GM19023 (cell line): ENCODE measurements at regions not wholly inside any gene's neighbourhood (a gene's known extent, or its start where the extent isn't known, plus 50 kb on each side); places are given as distances from the start of the nearest gene placed in this dataset.
"Not testable (repeated sequence)": the region's sequence is repeated elsewhere in the genome, so short reads cannot be mapped to it uniquely, and the experiment has no call there.

Experiments used
- ATAC-seq: cut with Tn5 transposase; IDR thresholded peaks from one replicate; pipeline ENCODE4 v1.9.1; 2021; ENCODE audit warnings: mild to moderate bottlenecking, moderate library complexity; ENCODE audit not compliant: unreplicated experiment

DNA sequence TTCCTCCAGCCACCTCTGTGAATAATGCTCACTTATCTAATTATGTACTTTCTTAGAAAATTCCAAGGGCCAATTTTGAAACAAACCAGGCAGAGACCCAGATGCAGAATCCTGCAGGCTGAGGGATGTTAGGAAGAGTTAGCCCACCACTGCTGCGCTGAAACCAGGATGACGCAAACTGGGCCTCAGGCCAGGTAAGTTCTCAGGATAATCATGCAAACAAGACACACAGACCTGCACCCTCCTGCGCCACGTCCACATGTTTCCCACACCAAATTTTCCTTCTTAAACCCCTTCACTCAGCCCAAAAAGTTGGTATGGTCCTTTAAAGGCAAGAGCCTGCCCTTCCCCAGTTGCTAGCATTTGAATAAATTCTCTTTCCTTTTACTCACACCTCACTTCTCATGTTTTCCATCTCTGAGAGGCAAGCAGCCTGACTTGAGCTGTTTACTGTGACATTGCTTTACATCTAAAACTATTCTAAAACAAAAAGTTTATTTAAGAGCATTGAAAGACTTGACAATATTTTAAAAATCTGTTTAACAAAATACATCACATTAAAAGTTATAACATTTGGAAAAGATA is 887.1 kb downstream of the LRRIQ3 start:
- no peak for ATAC-seq

DNA sequence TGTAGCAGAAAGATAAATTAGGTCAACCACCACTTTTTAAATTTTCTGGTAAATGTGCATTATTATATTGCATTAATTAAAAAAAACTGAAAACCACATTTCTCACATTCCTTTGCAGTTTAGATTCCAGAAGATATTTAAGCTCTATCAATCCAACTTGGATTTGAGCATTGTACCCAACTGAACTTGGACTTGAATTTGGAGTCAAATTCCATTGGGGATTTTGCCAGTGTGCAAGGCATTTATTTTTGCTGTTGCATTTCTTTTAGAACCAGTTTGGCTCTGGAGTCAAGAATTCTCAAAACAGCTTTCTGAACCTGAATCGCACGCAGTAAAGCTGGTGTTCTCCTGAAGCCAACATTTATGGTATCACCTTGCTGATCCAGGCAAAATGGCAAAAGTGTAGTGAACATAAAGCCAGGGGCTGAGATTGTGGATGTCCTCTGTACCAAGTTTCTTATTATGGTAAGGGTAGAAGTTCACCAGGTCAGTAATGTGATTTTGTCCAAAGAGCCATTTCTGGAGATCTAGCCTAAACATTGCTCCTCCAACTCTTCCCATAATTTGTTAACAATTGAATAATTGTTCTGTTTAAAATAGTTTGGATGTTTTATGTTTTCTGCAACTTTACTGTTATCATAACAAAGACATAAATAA is 890.9 kb downstream of the LRRIQ3 start:
- ATAC-seq, result no peak

DNA sequence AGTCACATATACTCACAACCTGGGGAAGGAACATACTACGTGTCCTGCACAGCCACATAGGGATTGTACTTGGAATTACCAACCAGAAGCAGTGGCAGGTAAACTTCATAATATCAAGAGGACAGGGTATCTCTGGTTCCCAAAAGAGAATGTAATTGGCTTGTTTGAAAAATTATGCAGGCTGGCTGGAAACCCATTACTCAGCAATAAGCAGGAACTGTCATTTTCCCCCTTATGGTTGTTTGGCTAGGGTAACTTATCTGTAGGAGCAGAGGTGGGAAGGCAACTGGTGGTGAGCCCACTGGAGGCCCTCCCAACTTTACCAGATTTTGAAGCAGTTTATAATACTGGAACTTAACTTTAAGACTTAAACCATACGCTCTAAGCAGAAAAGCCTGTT is 924.1 kb downstream of the LRRIQ3 start:
- ATAC-seq, result no peak

DNA sequence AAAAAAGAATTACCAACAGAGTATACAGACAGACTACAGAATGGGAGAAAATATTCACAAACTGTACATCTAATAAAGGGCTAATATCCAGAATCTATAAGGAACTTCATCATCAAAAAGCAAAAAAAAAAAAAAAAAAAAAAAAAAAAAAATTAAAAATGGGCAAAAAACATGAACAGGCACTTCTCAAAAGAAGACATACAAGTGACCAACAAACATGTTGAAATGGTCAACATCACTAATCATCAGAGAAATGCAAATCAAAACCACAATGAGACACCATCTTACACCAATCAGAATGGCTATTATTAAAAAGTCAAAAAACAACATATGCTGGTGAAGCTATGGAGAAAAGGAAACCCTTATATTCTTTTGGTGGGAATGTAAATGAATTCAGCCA is 952.8 kb downstream of the LRRIQ3 start:
- not testable (repeated sequence) for ATAC-seq

DNA sequence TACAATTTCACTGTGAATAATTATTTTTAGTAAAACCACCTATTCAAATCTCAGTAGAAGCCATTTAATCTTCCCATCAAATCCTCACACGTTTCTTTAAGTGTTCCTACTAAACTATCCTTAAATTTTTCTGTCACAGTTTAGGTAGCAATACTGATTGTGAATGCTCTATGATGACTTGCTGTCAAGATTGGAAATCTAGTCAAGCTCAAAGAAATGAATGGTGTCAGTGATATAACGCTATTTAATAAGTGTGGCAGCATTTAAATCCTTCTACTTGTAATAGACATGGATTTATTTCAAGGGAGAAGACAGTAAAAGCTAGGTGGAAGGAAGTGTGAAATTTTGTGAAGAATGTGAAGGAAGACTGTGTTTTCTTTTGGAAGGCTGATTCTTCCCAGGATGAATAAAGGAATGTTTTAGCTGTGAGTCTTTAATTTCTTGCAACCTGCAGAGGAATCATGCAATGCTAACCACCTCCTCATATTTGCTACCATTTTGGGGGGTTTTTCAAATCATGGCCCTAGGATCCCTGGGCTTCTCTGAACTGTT is 936.7 kb upstream of the NEGR1 start:
- no peak for ATAC-seq

DNA sequence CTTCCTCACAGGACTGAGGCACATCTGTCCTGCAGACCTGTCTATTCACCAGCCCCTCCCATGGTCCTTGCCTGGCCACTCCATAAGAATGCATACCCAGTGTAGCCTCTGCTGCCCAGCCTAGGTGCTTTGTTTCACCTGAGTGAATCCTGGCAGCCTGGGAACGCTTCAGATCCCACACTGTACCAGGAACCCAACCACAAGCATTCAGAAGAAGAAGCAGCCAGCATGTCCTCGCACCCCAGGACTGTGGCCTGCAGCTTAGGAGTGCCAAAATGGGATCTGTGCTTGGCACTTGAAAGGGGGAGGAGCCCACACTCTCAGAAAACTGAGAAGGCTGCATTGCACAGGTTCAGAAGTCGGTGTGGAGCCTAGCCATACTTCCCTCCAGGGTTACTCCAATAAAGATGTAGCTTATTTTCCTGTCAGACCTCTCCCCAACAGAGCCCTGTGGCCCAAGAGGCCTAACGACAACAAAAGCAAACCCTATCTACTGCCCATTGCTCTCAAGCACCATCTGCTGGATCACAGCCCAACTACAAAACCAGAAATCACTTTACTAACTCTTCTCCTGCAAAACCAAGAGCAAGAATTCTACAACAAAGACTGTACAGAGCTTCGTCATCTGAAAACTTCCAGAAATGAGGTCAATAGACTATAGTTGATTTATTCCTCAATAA is 923.1 kb upstream of the NEGR1 start:
- no peak for ATAC-seq

DNA sequence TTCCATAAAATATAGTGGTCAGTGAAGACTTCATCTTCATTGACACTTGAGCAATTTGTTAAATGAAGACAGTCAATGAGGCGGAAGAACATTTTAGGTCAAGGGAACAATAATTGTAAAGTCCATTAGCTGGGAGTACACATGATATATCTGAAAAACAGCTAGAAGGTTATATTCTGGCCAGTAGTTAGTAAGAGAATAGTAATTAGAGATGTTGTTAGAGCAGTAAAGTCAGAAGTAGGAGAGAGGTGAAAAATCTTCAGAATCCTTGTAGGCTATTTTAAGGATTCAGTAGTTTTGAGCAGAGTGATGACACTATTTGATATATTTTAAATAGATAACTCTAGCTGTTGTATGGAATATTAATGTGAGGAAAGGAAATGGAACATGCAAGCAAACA is 915.6 kb upstream of the NEGR1 start:
- no peak for ATAC-seq

DNA sequence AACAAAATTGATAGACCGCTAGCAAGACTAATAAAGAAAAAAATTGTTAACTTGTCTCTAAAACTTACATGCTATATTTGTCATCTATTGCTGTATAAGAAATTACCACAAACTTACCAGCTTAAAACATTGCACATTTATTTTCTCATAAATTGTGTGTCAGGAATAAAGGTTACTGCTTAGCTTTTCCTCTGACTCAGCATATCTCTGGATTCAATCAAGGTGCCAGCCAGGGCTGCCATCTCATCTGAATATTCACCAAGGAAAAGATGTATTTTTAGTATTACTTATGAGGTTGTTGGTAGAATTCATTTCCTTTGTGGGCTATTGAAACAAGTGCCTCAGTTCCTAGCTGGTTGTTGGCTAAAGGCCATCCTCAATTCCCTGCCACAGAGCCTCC is 912.6 kb upstream of the NEGR1 start:
- no peak for ATAC-seq

DNA sequence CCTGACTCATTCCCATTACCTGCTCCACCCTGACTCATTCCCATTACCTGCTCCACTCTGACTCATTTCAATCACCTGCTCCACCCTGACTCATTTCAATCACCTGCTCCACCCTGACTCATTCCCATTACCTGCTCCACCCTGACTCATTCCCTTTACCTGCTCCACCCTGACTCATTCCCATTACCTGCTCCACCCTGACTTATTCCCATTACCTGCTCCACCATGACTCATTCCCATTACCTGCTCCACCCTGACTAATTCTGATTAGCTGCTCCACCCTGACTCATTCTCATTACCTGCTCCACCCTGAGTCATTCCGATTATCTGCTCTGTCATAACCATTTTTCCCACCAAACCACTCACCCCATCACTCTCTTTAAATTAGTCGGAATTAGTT is 901.2 kb upstream of the NEGR1 start:
- not testable (repeated sequence) for ATAC-seq

DNA sequence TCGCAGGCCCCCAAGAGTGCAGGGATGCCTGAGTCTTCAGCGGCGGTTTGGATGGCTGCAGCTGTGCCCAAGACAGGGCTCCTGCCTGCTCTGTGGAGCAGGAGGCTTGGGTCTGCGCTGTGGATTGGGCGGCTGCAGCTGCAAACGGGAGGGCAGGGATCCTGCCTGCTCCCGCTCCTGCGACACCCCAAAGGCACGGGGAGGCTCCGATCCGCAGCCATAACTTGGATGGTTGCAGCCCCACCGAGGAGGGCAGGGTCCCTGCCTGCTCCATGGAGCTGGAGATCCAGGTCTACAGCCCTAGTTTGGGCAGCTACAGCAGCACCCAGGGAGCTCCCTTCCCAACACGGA is 898.8 kb upstream of the NEGR1 start:
- ATAC-seq, result no peak

DNA sequence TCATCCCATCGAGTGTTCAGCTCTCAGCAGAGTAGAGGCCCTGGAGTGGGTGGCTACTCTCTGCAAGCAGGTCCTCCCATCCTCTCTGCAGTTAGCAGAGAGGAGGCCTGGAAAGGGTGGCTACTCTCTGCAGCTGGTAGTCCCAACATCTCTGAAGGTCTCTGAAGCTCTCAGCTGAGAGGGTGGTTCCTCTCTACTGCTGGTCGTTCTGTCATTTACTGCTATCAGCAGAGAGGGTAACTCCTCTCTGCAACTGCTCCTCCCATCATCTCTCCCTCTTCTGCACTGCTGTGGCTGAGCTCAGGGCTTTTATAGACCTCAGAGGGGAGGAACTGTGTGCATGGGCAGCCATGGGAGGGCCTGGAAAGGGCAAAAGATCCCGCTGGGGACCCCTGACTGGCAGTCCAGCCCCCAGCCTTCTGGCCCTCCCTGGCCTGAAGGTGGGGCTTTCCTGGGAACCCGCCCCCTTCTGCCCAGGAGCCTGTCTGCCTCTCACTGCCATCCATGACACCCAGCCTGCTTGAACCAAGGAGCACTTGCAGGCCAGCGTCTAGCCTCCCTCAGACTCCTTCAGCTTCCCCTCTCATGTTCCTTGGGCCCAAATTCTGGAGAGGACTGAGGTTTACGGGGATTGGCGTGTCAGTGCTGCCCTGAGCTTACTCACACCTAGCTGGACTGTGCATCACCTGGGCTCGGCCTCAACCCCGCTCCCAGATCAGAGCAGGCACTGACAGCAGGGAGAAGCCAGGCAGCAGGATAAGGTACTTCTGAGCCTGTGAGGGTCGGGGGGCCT is 898.3 kb upstream of the NEGR1 start:
- no peak for ATAC-seq

DNA sequence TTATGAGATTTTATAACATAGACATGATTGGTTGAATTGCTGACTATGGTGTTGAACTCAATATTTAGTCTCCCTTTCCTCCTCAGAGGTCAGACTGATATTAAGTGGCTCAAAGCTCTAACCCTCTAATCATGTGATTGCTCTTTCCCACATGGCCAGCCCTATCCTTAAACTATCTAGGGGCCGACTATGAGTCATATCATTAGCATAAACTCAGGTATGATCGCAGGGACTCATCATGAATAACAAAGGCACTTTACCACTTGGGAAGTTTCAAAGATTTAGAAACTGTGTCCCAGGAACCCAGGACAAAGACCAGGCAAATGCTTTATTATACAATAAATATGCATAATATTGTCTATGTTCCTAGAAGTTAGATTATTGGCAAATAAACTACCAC is 894.6 kb upstream of the NEGR1 start:
- no peak for ATAC-seq

DNA sequence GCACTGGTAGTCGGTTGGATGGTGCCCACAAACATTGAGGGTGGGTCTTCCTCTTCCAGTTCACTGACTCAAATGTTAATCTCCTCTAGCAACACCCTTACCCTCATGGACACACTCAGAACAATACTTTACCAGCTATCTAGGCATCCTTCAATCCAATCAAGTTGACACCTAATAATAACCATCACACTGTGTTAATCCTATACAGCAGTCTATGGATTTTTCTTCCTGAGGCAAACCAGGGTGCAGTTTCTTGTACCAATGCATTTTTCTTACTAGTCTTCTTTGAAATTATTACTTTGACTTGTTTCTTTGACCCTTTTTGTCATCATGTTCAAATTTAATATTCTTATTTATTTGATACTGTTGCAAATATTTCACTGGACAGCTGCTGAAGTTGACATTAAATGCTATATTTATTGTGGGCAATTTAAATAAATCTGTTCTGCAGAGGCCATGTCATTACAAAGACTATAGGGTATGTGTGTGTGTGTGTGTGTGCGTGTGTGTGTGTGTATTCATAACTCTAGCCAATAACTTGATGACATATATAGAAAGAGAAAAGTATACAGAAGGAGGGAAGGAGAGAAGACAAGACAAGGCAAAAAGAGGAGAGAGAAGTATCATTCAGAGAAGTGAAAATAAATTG is 884.8 kb upstream of the NEGR1 start:
- ATAC-seq, result no peak

DNA sequence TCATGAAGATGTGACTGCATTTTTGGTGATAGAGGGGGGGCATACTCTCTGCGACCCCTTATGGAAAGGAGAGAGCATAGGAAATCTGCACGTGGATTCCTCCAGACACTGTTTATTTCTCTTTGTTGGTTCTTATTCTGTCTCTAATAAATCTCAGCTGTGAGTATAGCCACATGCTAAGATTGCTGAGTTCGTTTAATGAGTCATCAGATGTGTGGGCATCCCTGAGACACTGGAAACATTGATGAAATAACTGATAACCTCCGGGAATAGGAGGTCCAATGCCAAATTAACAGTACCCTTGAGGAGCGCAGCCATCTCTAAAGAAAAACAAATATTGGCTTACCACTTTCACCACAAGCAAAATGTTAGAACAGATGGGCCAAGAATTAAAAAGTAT is 880.2 kb upstream of the NEGR1 start:
- ATAC-seq, result no peak

DNA sequence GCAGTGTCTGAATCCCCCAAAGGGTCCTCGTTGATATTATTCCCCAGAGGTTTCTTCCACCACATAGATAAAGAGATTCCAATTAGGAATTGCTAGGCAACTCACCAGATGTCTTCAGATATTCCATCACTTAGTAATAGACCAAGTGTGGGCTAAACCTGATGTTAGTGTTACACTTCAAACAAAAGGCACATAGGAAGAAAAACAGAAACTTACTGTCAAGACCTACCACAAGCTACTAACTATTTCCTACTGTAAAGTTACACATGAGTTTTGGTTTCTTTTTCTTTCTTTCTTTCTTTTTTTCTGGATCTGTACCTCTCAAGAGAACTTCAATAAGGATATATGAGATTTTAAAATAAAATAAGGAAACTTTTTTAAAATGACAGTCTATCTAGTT is 879.1 kb upstream of the NEGR1 start:
- no peak for ATAC-seq

DNA sequence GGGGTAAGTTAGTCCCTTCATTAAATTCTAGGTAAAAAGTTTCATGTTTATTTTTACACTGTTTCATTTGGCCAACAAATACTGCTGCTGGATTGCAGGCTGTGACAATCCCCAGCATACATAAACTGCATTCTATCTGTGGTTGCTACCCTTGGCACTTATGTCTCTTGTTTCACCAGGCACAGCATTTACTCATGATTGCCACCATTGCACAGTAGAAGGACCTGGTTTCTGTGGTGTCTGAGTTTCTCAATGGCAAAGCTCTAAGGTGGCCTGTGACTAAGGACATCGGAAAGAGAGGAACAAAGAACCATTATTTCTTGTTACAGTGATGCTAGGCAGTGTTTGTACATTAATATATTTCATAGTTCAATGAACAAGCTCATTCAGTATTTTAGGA is 878.4 kb upstream of the NEGR1 start:
- ATAC-seq, result no peak

DNA sequence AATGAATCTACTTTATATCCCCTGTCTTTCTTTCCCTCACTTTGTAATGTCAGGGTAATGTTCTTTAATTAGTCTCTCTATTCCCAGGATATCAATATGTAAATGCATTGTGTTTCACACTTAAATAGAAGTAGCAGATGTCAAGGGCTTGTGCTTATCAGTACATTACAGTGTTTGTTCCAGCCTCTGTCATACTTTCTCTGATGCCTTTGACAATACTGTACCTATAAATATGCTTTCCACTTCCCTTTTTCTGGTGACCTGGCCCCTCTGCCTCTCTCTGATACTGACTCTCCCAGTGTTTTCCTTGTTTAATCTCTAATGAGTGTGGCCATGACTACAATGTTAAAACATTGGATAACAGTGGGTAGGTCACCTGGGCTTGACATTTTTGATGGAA is 862.0 kb upstream of the NEGR1 start:
- ATAC-seq, result no peak

DNA sequence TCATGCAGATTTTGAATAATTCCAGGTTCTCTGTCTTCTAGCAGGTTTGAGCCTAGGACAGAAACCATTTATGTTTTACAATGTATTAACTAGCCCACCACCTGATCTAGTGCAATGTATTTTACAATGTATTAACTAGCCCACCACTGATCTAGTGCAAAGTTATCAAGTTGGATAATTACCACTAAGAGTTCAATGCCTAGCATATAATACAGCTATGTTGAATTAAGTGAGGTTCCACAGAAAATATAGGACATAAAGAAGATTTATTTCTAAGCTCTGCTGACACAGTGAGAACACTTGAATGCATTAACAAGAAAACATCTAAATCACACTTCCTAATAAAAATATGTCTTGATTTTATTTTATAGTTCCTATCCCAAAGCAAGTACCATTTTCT is 854.6 kb upstream of the NEGR1 start:
- ATAC-seq, result no peak

DNA sequence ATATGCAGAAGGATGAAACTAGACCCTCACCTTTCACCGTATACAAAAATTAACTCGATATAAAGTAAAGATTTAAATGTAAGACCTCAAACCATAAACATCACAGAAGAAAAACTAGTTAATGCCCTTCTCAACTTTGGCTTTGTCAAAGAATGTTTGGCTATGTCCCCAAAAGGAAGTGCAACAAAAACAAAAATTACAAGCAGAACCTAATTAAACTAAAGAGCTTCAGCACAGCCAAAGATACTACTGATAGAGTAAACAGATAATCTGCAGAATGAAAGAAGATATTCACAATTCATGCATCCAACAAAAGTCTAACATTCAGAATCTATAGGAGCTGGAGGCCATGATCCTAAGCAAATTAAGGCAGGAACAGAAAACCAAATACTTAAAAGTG is 824.6 kb upstream of the NEGR1 start:
- no peak for ATAC-seq

DNA sequence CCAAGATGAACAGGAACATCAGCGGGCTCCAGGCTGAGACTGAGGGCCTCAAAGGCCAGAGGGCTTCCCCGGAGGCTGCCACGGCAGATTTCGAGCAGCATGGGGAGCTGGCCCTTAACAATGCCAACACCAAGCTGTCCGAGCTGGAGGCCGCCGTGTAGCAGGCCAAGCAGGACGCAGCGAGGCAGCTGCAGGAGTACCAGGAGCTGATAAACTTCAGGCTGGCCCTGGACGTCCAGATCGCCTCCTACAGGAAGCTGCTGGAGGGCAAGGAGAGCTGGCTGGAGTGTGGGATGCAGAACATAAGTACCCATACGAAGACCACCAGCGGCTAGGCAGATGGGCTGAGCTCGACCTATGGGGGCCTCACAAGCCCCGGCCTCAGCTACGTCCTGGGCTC is 823.4 kb upstream of the NEGR1 start:
- no peak for ATAC-seq

DNA sequence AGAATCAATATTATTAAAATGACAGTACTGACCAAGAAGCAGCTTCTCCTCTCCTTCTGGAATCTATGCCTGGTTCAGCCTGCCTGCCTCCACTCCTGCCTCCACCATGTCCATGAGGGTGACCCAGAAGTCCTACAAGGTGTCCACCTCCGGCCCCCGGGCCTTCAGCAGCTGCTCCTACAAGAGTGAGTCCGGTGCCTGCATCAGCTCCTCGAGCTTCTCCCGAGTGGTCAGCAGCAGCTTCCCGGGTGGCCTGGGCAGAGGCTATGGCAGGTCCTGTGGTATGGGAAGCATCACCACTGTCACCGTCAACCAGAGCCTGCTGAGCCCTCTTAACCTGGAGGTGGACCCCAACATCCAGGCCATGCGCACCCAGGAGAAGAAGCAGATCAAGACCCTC is 822.4 kb upstream of the NEGR1 start:
- no peak for ATAC-seq
